Naive thymus-derived CD4-positive, alpha-beta T cell (primary cell): ENCODE measurements at regions not wholly inside any gene's neighbourhood (a gene's known extent, or its start where the extent isn't known, plus 50 kb on each side); places are given as distances from the start of the nearest gene placed in this dataset.

Experiments used
- ATAC-seq: fragments of 150-1000 bp; cut with Tn5 transposase; 2 replicates; pipeline ENCODE4 v1.10.0; 2021; ENCODE audit warnings: mild to moderate bottlenecking, moderate library complexity
- CTCF ChIA-PET: fragments of 350-600 bp; sonication (Branson Sonifier 250); formaldehyde crosslinking; loops from one replicate; lab custom pipeline; 2021; ENCODE audit warnings: antibody characterized with exemption; lab: Charles Lee
- POLR2A ChIA-PET: fragments of 350-600 bp; sonication (Branson Sonifier 250); formaldehyde crosslinking; loops from one replicate; lab custom pipeline; 2021; ENCODE audit warnings: antibody characterized with exemption, inconsistent platforms; lab: Charles Lee
- DNase-seq, 9 donors: peaks; one replicate each; pipeline versions ENCODE4 v3.0.0 to v3.0.0-alpha.2; 2020 to 2022; ENCODE audit warnings: mixed read lengths in 1 of 9
- H3K27ac ChIP-seq: one replicate; pipeline ENCODE4 v1.7.0; 2013; ENCODE audit warnings: mild to moderate bottlenecking, low read depth, low read length, moderate library complexity
- H3K27me3 ChIP-seq, 2 donors: one replicate each; pipeline ENCODE4 v1.7.0; 2013; ENCODE audit warnings: low read length in 2 of 2, mild to moderate bottlenecking in 2 of 2, moderate library complexity in 2 of 2; ENCODE audit not compliant: control insufficient read depth in 2 of 2, insufficient read depth in 2 of 2
- H3K36me3 ChIP-seq, 3 experiments: 1 replicate in 2 of 3; 2 replicates in 1 of 3; pipeline ENCODE4 v1.7.0; 2013; ENCODE audit warnings: low read length in 3 of 3, mild to moderate bottlenecking in 3 of 3, moderate library complexity in 1 of 3; ENCODE audit not compliant: insufficient read depth in 3 of 3, control insufficient read depth in 2 of 3
- H3K4me1 ChIP-seq, 2 donors: one replicate each; pipeline ENCODE4 v1.7.0; 2013; ENCODE audit warnings: low read length in 2 of 2, mild to moderate bottlenecking in 2 of 2, moderate library complexity in 1 of 2; ENCODE audit not compliant: control insufficient read depth in 2 of 2, insufficient read depth in 2 of 2
- H3K4me3 ChIP-seq: 2 replicates; pipeline ENCODE4 v1.7.0; 2013; ENCODE audit warnings: mild to moderate bottlenecking, low read length
- H3K9me3 ChIP-seq, 3 experiments: 1 replicate in 2 of 3; 2 replicates in 1 of 3; pipeline ENCODE4 v1.7.0; 2013; ENCODE audit warnings: low read length in 3 of 3; ENCODE audit not compliant: control insufficient read depth in 2 of 3
- H3K27ac Mint-ChIP-seq, 9 donors: one replicate each; pipeline ENCODE4 v1.8.0; 2020 to 2022; ENCODE audit warnings: mixed read lengths in 9 of 9, mild to moderate bottlenecking in 8 of 9, moderate library complexity in 5 of 9, inconsistent platforms in 2 of 9
- H3K27me3 Mint-ChIP-seq, 5 donors: one replicate each; pipeline ENCODE4 v1.8.0; 2021 to 2022; ENCODE audit warnings: mixed read lengths in 5 of 5, mild to moderate bottlenecking in 1 of 5
- H3K36me3 Mint-ChIP-seq, 5 donors: one replicate each; pipeline ENCODE4 v1.8.0; 2020 to 2022; ENCODE audit warnings: mixed read lengths in 5 of 5, mild to moderate bottlenecking in 3 of 5, inconsistent platforms in 1 of 5
- H3K4me1 Mint-ChIP-seq, 7 donors: one replicate each; pipeline ENCODE4 v1.8.0; 2020 to 2022; ENCODE audit warnings: mixed read lengths in 7 of 7, mild to moderate bottlenecking in 3 of 7, inconsistent platforms in 1 of 7
- H3K4me3 Mint-ChIP-seq, 10 donors: one replicate each; pipeline ENCODE4 v1.8.0; 2020 to 2022; ENCODE audit warnings: mild to moderate bottlenecking in 10 of 10, mixed read lengths in 10 of 10, moderate library complexity in 6 of 10, inconsistent platforms in 2 of 10
- H3K9me3 Mint-ChIP-seq, 11 donors: one replicate each; pipeline ENCODE4 v1.8.0; 2020 to 2022; ENCODE audit warnings: mixed read lengths in 11 of 11, mild to moderate bottlenecking in 4 of 11, inconsistent platforms in 1 of 11, moderate library complexity in 1 of 11
- intact Hi-C, 2 donors: fragments of 100-400 bp; cut with micrococcal nuclease; formaldehyde crosslinking; loops; one replicate each; pipeline ENCODE4 v1.15.1; 2023

GRCh38 chr15:66917904-66918448 is 147.4 kb upstream of the SMAD3 start:
- Mint-ChIP-seq H3K4me1 (peaks cover 0 to 14% (median 0%) of the 10 kb centered on the region in 7 donors), H3K27ac (no peak overlapping the region), H3K4me3 (no peak overlapping the region), H3K36me3 (peaks cover 0 to 21% (median 8%) of the 10 kb centered on the region in 5 donors), H3K27me3 (peaks cover 4 to 45% (median 12%) of the 10 kb centered on the region in 5 donors), H3K9me3 (peaks cover 0 to 32% (median 14%) of the 10 kb centered on the region in 11 donors)
- Histone ChIP-seq H3K4me1 (peaks cover 0 to 1% of the 10 kb centered on the region in 2 donors), H3K27me3 (peaks cover 0 to 2% of the 10 kb centered on the region in 2 donors), H3K36me3 (no peaks in the 10 kb centered on the region), H3K27ac (no peak overlapping the region), H3K4me3 (no peak overlapping the region), H3K9me3 (peaks cover 0 to 3% (median 0%) of the 10 kb centered on the region in 3 experiments)
- ChIA-PET CTCF (no interaction called here), POLR2A (no interaction called here)
- no peak for DNase-seq
- intact Hi-C loops = loop anchor here in 1 of 2 donors (10.0 kb wide), 1 partner anchor 627 kb away; the partner anchor contains the start of gene MAP2K5
- ATAC-seq = no peak

GRCh38 chr15:66919421-66919820 is 146.0 kb upstream of the SMAD3 start:
- Mint-ChIP-seq H3K4me1 (peaks cover 0 to 20% (median 5%) of the 10 kb centered on the region in 7 donors), H3K36me3 (peaks cover 0 to 28% (median 11%) of the 10 kb centered on the region in 5 donors), H3K9me3 (peaks cover 0 to 40% (median 14%) of the 10 kb centered on the region in 11 donors), H3K4me3 (no peak overlapping the region), H3K27ac (no peak overlapping the region), H3K27me3 (peaks cover 14 to 46% (median 25%) of the 10 kb centered on the region in 5 donors)
- Histone ChIP-seq H3K36me3 (no peaks in the 10 kb centered on the region), H3K27me3 (peaks cover 0 to 2% of the 10 kb centered on the region in 2 donors), H3K4me3 (no peak overlapping the region), H3K27ac (no peak overlapping the region), H3K4me1 (no peaks in the 10 kb centered on the region), H3K9me3 (peaks cover 0 to 3% (median 0%) of the 10 kb centered on the region in 3 experiments)
- ChIA-PET POLR2A (no interaction called here), CTCF (interaction anchor here (0.6 to 1.9 kb wide), 3 partner anchors 9 to 16 kb away, joined by 3 to 20 read pairs (median 6); no protein-coding TSS in a partner anchor)
- intact Hi-C loops = loop anchor here in 1 of 2 donors (10.0 kb wide), 1 partner anchor 625 kb away; the partner anchor contains the start of gene MAP2K5
- no peak for ATAC-seq
- DNase-seq = no peak

GRCh38 chr15:66921319-66921915 is 144.0 kb upstream of the SMAD3 start:
- DNase-seq (no peak), ATAC-seq (peak; percentile 52)
- Histone ChIP-seq H3K9me3 (peaks cover 0 to 3% (median 0%) of the 10 kb centered on the region in 3 experiments), H3K36me3 (no peaks in the 10 kb centered on the region), H3K27ac (no peak overlapping the region), H3K27me3 (no peaks in the 10 kb centered on the region), H3K4me3 (no peak overlapping the region), H3K4me1 (no peaks in the 10 kb centered on the region)
- peaks cover 12 to 35% (median 26%) of the 10 kb centered on the region in 5 donors for H3K27me3 Mint-ChIP-seq
- peaks cover 0 to 39% (median 14%) of the 10 kb centered on the region in 11 donors for H3K9me3 Mint-ChIP-seq
- no peak overlapping the region for H3K4me3 Mint-ChIP-seq
- H3K4me1 Mint-ChIP-seq = peaks cover 0 to 16% (median 5%) of the 10 kb centered on the region in 7 donors
- POLR2A ChIA-PET = interaction anchor here (0.5 to 0.6 kb wide), 2 partner anchors 598 to 836 kb away, joined by 3 read pairs; no protein-coding TSS in a partner anchor
- CTCF ChIA-PET = interaction anchor here (0.5 to 1.9 kb wide), 4 partner anchors 17 to 515 kb away, joined by 3 to 20 read pairs (median 6); no protein-coding TSS in a partner anchor
- H3K27ac Mint-ChIP-seq = no peak overlapping the region
- peaks cover 0 to 28% (median 9%) of the 10 kb centered on the region in 5 donors for H3K36me3 Mint-ChIP-seq
- intact Hi-C loops = no loop called here

- Histone ChIP-seq H3K9me3 (peaks cover 0 to 3% (median 0%) of the 10 kb centered on the region in 3 experiments), H3K4me1 (no peaks in the 10 kb centered on the region), H3K36me3 (no peaks in the 10 kb centered on the region), H3K4me3 (no peak overlapping the region), H3K27ac (no peak overlapping the region), H3K27me3 (no peaks in the 10 kb centered on the region)
- no peak overlapping the region for H3K4me3 Mint-ChIP-seq
- peaks cover 0 to 16% (median 5%) of the 10 kb centered on the region in 7 donors for H3K4me1 Mint-ChIP-seq
- peaks cover 0 to 17% (median 9%) of the 10 kb centered on the region in 5 donors for H3K36me3 Mint-ChIP-seq
- no peak for ATAC-seq
- ChIA-PET POLR2A (no interaction called here), CTCF (interaction anchor here (0.9 to 1.3 kb wide), 2 partner anchors 18 to 377 kb away, joined by 3 to 5 read pairs; no protein-coding TSS in a partner anchor)
- H3K27ac Mint-ChIP-seq = peak overlapping the region in 1 of 9 donors; percentile 43
- DNase-seq = no peak
- intact Hi-C loops = loop anchor here in 1 of 2 donors (1.0 kb wide), 1 partner anchor 19 kb away; no protein-coding TSS in a partner anchor
- H3K9me3 Mint-ChIP-seq = peaks cover 0 to 28% (median 9%) of the 10 kb centered on the region in 11 donors
- peaks cover 12 to 28% (median 21%) of the 10 kb centered on the region in 5 donors for H3K27me3 Mint-ChIP-seq
These were observed 142.8 kb upstream of the SMAD3 start for GRCh38 chr15:66922608-66923007.

- peak in 5 of 9 donors; percentile 11 to 31 (median 18) for DNase-seq
- Histone ChIP-seq H3K36me3 (no peaks in the 10 kb centered on the region), H3K4me3 (no peak overlapping the region), H3K9me3 (no peaks in the 10 kb centered on the region), H3K27me3 (no peaks in the 10 kb centered on the region), H3K27ac (no peak overlapping the region), H3K4me1 (no peaks in the 10 kb centered on the region)
- CTCF ChIA-PET = interaction anchor here (1.3 kb wide), 1 partner anchor 377 kb away, joined by 3 read pairs; no protein-coding TSS in a partner anchor
- H3K27ac Mint-ChIP-seq = no peak overlapping the region
- peaks cover 0 to 20% (median 5%) of the 10 kb centered on the region in 11 donors for H3K9me3 Mint-ChIP-seq
- POLR2A ChIA-PET = interaction anchor here (0.8 kb wide), 1 partner anchor 25 kb away, joined by 3 read pairs; no protein-coding TSS in a partner anchor
- peaks cover 10 to 26% (median 19%) of the 10 kb centered on the region in 5 donors for H3K27me3 Mint-ChIP-seq
- intact Hi-C loops = loop anchor here in 1 of 2 donors (1.0 kb wide), 1 partner anchor 20 kb away; no protein-coding TSS in a partner anchor
- peaks cover 0 to 16% (median 5%) of the 10 kb centered on the region in 7 donors for H3K4me1 Mint-ChIP-seq
- H3K36me3 Mint-ChIP-seq = peaks cover 0 to 13% (median 9%) of the 10 kb centered on the region in 5 donors
- peak; percentile 38 for ATAC-seq
- peak overlapping the region in 3 of 10 donors; percentile 2 to 18 (median 12) for H3K4me3 Mint-ChIP-seq
These were observed 141.9 kb upstream of the SMAD3 start for GRCh38 chr15:66923438-66923881.

GRCh38 chr15:66924889-66925288 is 140.5 kb upstream of the SMAD3 start:
- H3K27ac Mint-ChIP-seq = no peak overlapping the region
- H3K4me3 Mint-ChIP-seq = no peak overlapping the region
- intact Hi-C loops = no loop called here
- H3K27ac ChIP-seq = no peak overlapping the region
- H3K4me3 ChIP-seq = no peak overlapping the region
- no peak for ATAC-seq
- H3K4me1 Mint-ChIP-seq = peaks cover 0 to 16% (median 5%) of the 10 kb centered on the region in 7 donors
- H3K9me3 ChIP-seq = no peaks in the 10 kb centered on the region
- no peaks in the 10 kb centered on the region for H3K27me3 ChIP-seq
- ChIA-PET POLR2A (interaction anchor here (0.7 kb wide), 1 partner anchor 427 kb away, joined by 3 read pairs; the partner anchor contains the start of gene SNAPC5), CTCF (no interaction called here)
- no peaks in the 10 kb centered on the region for H3K36me3 ChIP-seq
- no peaks in the 10 kb centered on the region for H3K4me1 ChIP-seq
- H3K36me3 Mint-ChIP-seq = peaks cover 0 to 12% (median 9%) of the 10 kb centered on the region in 5 donors
- peaks cover 0 to 20% (median 5%) of the 10 kb centered on the region in 11 donors for H3K9me3 Mint-ChIP-seq
- no peak for DNase-seq
- peaks cover 10 to 29% (median 19%) of the 10 kb centered on the region in 5 donors for H3K27me3 Mint-ChIP-seq
